Liver (tissue), 8 donors: ENCODE measurements at regions not wholly inside any gene's neighbourhood (a gene's known extent, or its start where the extent isn't known, plus 50 kb on each side); places are given as distances from the start of the nearest gene placed in this dataset.

Experiments
- DNase-seq: peaks from one replicate; pipeline ENCODE4 v3.0.0-alpha.2; 2017; ENCODE audit warnings: low spot score
- H3K27ac ChIP-seq, 2 donors: one replicate each; pipeline ENCODE4 v1.7.0; 2013; ENCODE audit warnings: inconsistent platforms in 2 of 2, low read length in 2 of 2, control low read depth in 1 of 2, low read depth in 1 of 2, mild to moderate bottlenecking in 1 of 2
- H3K27me3 ChIP-seq, 4 donors: one replicate each; pipeline versions ENCODE4 v1.6.1 to v1.7.0; 2013; ENCODE audit warnings: low read length in 3 of 4, inconsistent platforms in 1 of 4, mild to moderate bottlenecking in 1 of 4, moderate library complexity in 1 of 4; ENCODE audit not compliant: control insufficient read depth in 4 of 4, insufficient read depth in 4 of 4
- H3K36me3 ChIP-seq, 4 donors: one replicate each; pipeline versions ENCODE4 v1.6.1 to v1.7.0; 2013; ENCODE audit warnings: low read length in 3 of 4, mild to moderate bottlenecking in 3 of 4, low read depth in 1 of 4, moderate library complexity in 1 of 4; ENCODE audit not compliant: control insufficient read depth in 4 of 4, insufficient read depth in 3 of 4
- H3K4me1 ChIP-seq, 4 donors: one replicate each; pipeline versions ENCODE4 v1.6.1 to v1.7.0; 2013; ENCODE audit warnings: low read length in 3 of 4, mild to moderate bottlenecking in 3 of 4, moderate library complexity in 1 of 4; ENCODE audit not compliant: control insufficient read depth in 4 of 4, insufficient read depth in 4 of 4
- H3K4me3 ChIP-seq, 3 donors: one replicate each; pipeline versions ENCODE4 v1.6.1 to v1.7.0; 2013; ENCODE audit warnings: low read length in 3 of 3, control low read depth in 1 of 3, low read depth in 1 of 3, mild to moderate bottlenecking in 1 of 3
- H3K9ac ChIP-seq, 2 donors: one replicate each; pipeline ENCODE4 v1.7.0; 2013; ENCODE audit warnings: low read length in 2 of 2, mild to moderate bottlenecking in 2 of 2, moderate library complexity in 2 of 2, control low read depth in 1 of 2, low read depth in 1 of 2
- H3K9me3 ChIP-seq, 4 donors: one replicate each; pipeline versions ENCODE4 v1.6.1 to v1.7.0; 2013; ENCODE audit warnings: low read length in 3 of 4; ENCODE audit not compliant: control insufficient read depth in 4 of 4
- EGR1 ChIP-seq, 2 donors: IDR thresholded peaks; 2 replicates each; pipeline ENCODE4 v1.6.1; 2016 to 2018; ENCODE audit warnings: antibody characterized with exemption in 2 of 2, low read depth in 2 of 2
- FOXA2 ChIP-seq: IDR thresholded peaks from 2 replicates; pipeline ENCODE4 v1.6.1; 2016; ENCODE audit warnings: antibody characterized with exemption
- GABPA ChIP-seq, 2 donors: IDR thresholded peaks in 1 of 2; conservative IDR thresholded peaks in 1 of 2; 2 replicates each; pipeline ENCODE4 v1.6.1; 2016; ENCODE audit warnings: antibody characterized with exemption in 2 of 2, mild to moderate bottlenecking in 1 of 2, moderate library complexity in 1 of 2
- HNF4A ChIP-seq, 2 donors: conservative IDR thresholded peaks; 2 replicates each; pipeline ENCODE4 v1.6.1; 2016; ENCODE audit warnings: antibody characterized with exemption in 2 of 2, mild to moderate bottlenecking in 2 of 2
- HNF4G ChIP-seq: IDR thresholded peaks from 2 replicates; pipeline ENCODE4 v1.6.1; 2016; ENCODE audit warnings: antibody characterized with exemption
- JUND ChIP-seq, 2 donors: IDR thresholded peaks; 2 replicates each; pipeline ENCODE4 v1.6.1; 2016; ENCODE audit warnings: antibody characterized with exemption in 2 of 2
- MAX ChIP-seq: IDR thresholded peaks from 2 replicates; pipeline ENCODE4 v1.6.1; 2016; ENCODE audit warnings: antibody characterized with exemption
- NR2F2 ChIP-seq: IDR thresholded peaks from 2 replicates; pipeline ENCODE4 v1.6.1; 2016; ENCODE audit warnings: antibody characterized with exemption
- RAD21 ChIP-seq, 2 donors: IDR thresholded peaks; 2 replicates each; pipeline ENCODE4 v1.6.1; 2016; ENCODE audit warnings: antibody characterized with exemption in 2 of 2, mild to moderate bottlenecking in 2 of 2
- RXRA ChIP-seq, 2 donors: IDR thresholded peaks; 2 replicates each; pipeline ENCODE4 v1.6.1; 2017 to 2018; ENCODE audit warnings: antibody characterized with exemption in 2 of 2, mild to moderate bottlenecking in 1 of 2
- SP1 ChIP-seq: IDR thresholded peaks from 2 replicates; pipeline ENCODE4 v1.6.1; 2018; ENCODE audit warnings: antibody characterized with exemption, mild to moderate bottlenecking
- TAF1 ChIP-seq: conservative IDR thresholded peaks from 2 replicates; pipeline ENCODE4 v1.6.1; 2016; ENCODE audit warnings: antibody characterized with exemption, mild to moderate bottlenecking
- YY1 ChIP-seq: IDR thresholded peaks from 2 replicates; pipeline ENCODE4 v1.6.1; 2016; ENCODE audit warnings: antibody characterized with exemption, mild to moderate bottlenecking
- ZBTB33 ChIP-seq: IDR thresholded peaks from 2 replicates; pipeline ENCODE4 v1.6.1; 2016; ENCODE audit warnings: antibody characterized with exemption
- WGBS: extraction: QIAGEN DNeasy Blood & Tissue Kit; methylation state at CpG from one replicate; pipeline ENCODE4 v1.1.7; 2013; 5-methylcytosine and 5-hydroxymethylcytosine counted together
- TF ChIP-seq, protein P1 (sequence below): IDR thresholded peaks from 2 replicates; pipeline ENCODE4 v1.6.1; 2016; ENCODE audit warnings: antibody characterized with exemption, mild to moderate bottlenecking
- TF ChIP-seq, protein P2 (sequence below): fragments of 150-350 bp; IDR thresholded peaks from 2 replicates; pipeline ENCODE4 v1.5.1; 2017; ENCODE audit warnings: improper control_type of control experiment, low read depth, low read length; ENCODE audit not compliant: missing input control
- TF ChIP-seq, protein P3 (sequence below): IDR thresholded peaks from 2 replicates; pipeline ENCODE4 v1.6.1; 2016; ENCODE audit warnings: antibody characterized with exemption
- donor health status: healthy.
- donor health status: healthy.
- donor health status: healthy.
- donor health status: healthy.
- donor health status: healthy.

GRCh38 chr1:115175596-115175995 is 86.3 kb upstream of the TSPAN2 start:
- H3K9me3 ChIP-seq = no peaks in the 10 kb centered on the region
- TF ChIP-seq SP1 (no peak), JUND (IDR thresholded peaks at IDR 0.05) (no peak)

GRCh38 chr1:115173151-115173550 is 83.8 kb upstream of the TSPAN2 start:
- no peaks in the 10 kb centered on the region for H3K27me3 ChIP-seq
- no peaks in the 10 kb centered on the region for H3K9me3 ChIP-seq
- H3K36me3 ChIP-seq = no peaks in the 10 kb centered on the region
- no peak overlapping the region for H3K9ac ChIP-seq
- H3K4me3 ChIP-seq = no peak overlapping the region
- no peak overlapping the region for H3K27ac ChIP-seq
- WGBS = 79% methylated on average over 1 of the region's 1 CpG
- H3K4me1 ChIP-seq = no peaks in the 10 kb centered on the region
- DNase-seq = no peak
- TF ChIP-seq RXRA (IDR thresholded peaks at IDR 0.05) (no peak), FOXA2 (no peak), HNF4A (conservative IDR thresholded peaks at IDR 0.05) (no peak)
- TF ChIP-seq, protein P1, sequence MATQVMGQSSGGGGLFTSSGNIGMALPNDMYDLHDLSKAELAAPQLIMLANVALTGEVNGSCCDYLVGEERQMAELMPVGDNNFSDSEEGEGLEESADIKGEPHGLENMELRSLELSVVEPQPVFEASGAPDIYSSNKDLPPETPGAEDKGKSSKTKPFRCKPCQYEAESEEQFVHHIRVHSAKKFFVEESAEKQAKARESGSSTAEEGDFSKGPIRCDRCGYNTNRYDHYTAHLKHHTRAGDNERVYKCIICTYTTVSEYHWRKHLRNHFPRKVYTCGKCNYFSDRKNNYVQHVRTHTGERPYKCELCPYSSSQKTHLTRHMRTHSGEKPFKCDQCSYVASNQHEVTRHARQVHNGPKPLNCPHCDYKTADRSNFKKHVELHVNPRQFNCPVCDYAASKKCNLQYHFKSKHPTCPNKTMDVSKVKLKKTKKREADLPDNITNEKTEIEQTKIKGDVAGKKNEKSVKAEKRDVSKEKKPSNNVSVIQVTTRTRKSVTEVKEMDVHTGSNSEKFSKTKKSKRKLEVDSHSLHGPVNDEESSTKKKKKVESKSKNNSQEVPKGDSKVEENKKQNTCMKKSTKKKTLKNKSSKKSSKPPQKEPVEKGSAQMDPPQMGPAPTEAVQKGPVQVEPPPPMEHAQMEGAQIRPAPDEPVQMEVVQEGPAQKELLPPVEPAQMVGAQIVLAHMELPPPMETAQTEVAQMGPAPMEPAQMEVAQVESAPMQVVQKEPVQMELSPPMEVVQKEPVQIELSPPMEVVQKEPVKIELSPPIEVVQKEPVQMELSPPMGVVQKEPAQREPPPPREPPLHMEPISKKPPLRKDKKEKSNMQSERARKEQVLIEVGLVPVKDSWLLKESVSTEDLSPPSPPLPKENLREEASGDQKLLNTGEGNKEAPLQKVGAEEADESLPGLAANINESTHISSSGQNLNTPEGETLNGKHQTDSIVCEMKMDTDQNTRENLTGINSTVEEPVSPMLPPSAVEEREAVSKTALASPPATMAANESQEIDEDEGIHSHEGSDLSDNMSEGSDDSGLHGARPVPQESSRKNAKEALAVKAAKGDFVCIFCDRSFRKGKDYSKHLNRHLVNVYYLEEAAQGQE = no peak
- TF ChIP-seq, protein P2, sequence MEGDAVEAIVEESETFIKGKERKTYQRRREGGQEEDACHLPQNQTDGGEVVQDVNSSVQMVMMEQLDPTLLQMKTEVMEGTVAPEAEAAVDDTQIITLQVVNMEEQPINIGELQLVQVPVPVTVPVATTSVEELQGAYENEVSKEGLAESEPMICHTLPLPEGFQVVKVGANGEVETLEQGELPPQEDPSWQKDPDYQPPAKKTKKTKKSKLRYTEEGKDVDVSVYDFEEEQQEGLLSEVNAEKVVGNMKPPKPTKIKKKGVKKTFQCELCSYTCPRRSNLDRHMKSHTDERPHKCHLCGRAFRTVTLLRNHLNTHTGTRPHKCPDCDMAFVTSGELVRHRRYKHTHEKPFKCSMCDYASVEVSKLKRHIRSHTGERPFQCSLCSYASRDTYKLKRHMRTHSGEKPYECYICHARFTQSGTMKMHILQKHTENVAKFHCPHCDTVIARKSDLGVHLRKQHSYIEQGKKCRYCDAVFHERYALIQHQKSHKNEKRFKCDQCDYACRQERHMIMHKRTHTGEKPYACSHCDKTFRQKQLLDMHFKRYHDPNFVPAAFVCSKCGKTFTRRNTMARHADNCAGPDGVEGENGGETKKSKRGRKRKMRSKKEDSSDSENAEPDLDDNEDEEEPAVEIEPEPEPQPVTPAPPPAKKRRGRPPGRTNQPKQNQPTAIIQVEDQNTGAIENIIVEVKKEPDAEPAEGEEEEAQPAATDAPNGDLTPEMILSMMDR = no peak

More at GRCh38 chr1:115175596-115175995, 86.3 kb upstream of the TSPAN2 start:
- no peak for DNase-seq
- Histone ChIP-seq H3K4me3 (no peak overlapping the region), H3K36me3 (no peaks in the 10 kb centered on the region), H3K27ac (no peak overlapping the region), H3K9ac (no peak overlapping the region), H3K27me3 (no peaks in the 10 kb centered on the region), H3K4me1 (no peaks in the 10 kb centered on the region)
- WGBS = 69% methylated on average over 2 of the region's 2 CpGs

DNA sequence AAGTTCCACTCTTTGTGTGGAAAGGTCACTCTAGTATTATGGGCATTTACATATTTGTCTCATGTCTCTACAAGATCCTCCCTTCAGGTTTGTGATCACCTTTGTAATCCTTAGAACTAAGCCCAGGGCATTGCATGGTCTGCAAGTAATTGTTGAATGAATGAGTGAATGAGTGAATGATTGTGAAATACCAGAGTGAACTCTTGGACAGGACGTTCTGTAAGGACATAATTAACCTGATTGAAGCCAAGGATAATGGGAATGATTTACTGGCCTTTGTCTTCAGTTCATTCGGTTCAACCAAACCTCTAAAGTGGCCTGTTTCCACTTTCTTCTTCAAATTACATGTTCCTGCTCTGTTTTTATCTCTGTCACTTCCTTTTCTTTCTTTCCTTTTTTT is 83.0 kb upstream of the TSPAN2 start:
- no peaks in the 10 kb centered on the region for H3K27me3 ChIP-seq
- H3K9ac ChIP-seq = no peak overlapping the region
- no peak overlapping the region for H3K27ac ChIP-seq
- DNase-seq = no peak
- TF ChIP-seq YY1 (no peak), EGR1 (IDR thresholded peaks at IDR 0.05; ENCODE audit: low read depth in 2 of 2) (no peak), NR2F2 (no peak), TAF1 (no peak), SP1 (no peak), RXRA (IDR thresholded peaks at IDR 0.05) (no peak), HNF4A (conservative IDR thresholded peaks at IDR 0.05) (no peak), JUND (IDR thresholded peaks at IDR 0.05) (no peak), HNF4G (no peak), ZBTB33 (no peak), MAX (no peak), GABPA (IDR thresholded peaks at IDR 0.05 in 1 of 2, conservative IDR thresholded peaks at IDR 0.05 in 1 of 2) (no peak), RAD21 (IDR thresholded peaks at IDR 0.05) (no peak), FOXA2 (no peak)
- TF ChIP-seq, protein P3, sequence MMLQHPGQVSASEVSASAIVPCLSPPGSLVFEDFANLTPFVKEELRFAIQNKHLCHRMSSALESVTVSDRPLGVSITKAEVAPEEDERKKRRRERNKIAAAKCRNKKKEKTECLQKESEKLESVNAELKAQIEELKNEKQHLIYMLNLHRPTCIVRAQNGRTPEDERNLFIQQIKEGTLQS = no peak
- TF ChIP-seq, protein P2 = no peak
- no peaks in the 10 kb centered on the region for H3K9me3 ChIP-seq
- no peaks in the 10 kb centered on the region for H3K4me1 ChIP-seq
- WGBS = 46% methylated on average over 2 of the region's 2 CpGs
- H3K4me3 ChIP-seq = no peak overlapping the region
- H3K36me3 ChIP-seq = no peaks in the 10 kb centered on the region
